Suprapubic skin (tissue), 3 donors: ENCODE measurements at regions not wholly inside any gene's neighbourhood (a gene's known extent, or its start where the extent isn't known, plus 50 kb on each side); places are given as distances from the start of the nearest gene placed in this dataset.

Source experiments
- POLR2AphosphoS5 ChIP-seq, 3 donors: sonication (generic); formaldehyde crosslinking; IDR thresholded peaks; one replicate each; pipeline ENCODE4 v1.6.1; 2017; ENCODE audit warnings: antibody characterized with exemption in 3 of 3
- TF ChIP-seq, protein P1 (sequence below), 2 donors: fragments of 200-600 bp in 1 of 2; fragments of 450-650 bp in 1 of 2; sonication (generic) in 1 of 2; IDR thresholded peaks; one replicate each; pipeline ENCODE4 v1.5.1; 2016 to 2019; ENCODE audit warnings: antibody characterized with exemption in 2 of 2, mild to moderate bottlenecking in 1 of 2, moderate library complexity in 1 of 2

- TF ChIP-seq, protein P1, sequence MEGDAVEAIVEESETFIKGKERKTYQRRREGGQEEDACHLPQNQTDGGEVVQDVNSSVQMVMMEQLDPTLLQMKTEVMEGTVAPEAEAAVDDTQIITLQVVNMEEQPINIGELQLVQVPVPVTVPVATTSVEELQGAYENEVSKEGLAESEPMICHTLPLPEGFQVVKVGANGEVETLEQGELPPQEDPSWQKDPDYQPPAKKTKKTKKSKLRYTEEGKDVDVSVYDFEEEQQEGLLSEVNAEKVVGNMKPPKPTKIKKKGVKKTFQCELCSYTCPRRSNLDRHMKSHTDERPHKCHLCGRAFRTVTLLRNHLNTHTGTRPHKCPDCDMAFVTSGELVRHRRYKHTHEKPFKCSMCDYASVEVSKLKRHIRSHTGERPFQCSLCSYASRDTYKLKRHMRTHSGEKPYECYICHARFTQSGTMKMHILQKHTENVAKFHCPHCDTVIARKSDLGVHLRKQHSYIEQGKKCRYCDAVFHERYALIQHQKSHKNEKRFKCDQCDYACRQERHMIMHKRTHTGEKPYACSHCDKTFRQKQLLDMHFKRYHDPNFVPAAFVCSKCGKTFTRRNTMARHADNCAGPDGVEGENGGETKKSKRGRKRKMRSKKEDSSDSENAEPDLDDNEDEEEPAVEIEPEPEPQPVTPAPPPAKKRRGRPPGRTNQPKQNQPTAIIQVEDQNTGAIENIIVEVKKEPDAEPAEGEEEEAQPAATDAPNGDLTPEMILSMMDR (IDR thresholded peaks at IDR 0.05): no peak
- TF ChIP-seq POLR2AphosphoS5 (IDR thresholded peaks at IDR 0.05): no peak
Observed at GRCh38 chr21:10466200-10466599, 55.2 kb upstream of the TPTE start.
